T-cell (primary cell): ENCODE measurements at regions not wholly inside any gene's neighbourhood (a gene's known extent, or its start where the extent isn't known, plus 50 kb on each side); places are given as distances from the start of the nearest gene placed in this dataset.

Source experiments
- ATAC-seq, 4 experiments: fragments of 200-7000 bp in 3 of 4; fragments of 150-1000 bp in 1 of 4; cut with Tn5 transposase; replicated peaks in 1 of 4; 1 replicate in 3 of 4; 2 replicates in 1 of 4; pipeline ENCODE4 v1.10.0; 2021; ENCODE audit warnings: moderate library complexity in 3 of 4, mild to moderate bottlenecking in 2 of 4, moderate number of reproducible peaks in 1 of 4
- CTCF ChIA-PET, 2 donors: fragments of 300-600 bp; sonication (Branson Sonifier 250); formaldehyde crosslinking; loops; one replicate each; lab custom pipeline; 2022; ENCODE audit warnings: antibody characterized with exemption in 2 of 2; lab: Charles Lee
- POLR2A ChIA-PET, 2 donors: fragments of 300-600 bp; sonication (Branson Sonifier 250); formaldehyde crosslinking; loops; one replicate each; lab custom pipeline; 2022; ENCODE audit warnings: antibody characterized with exemption in 2 of 2; lab: Charles Lee
- DNase-seq, 35 experiments: peaks; one replicate each; pipeline versions ENCODE4 v3.0.0 to v3.0.0-alpha.2; 2013 to 2023
- H3K27ac ChIP-seq: one replicate; pipeline ENCODE4 v1.5.1; 2013; ENCODE audit warnings: low read length
- H3K27me3 ChIP-seq, 2 experiments: replicated peaks in 1 of 2; 1 replicate in 1 of 2; 2 replicates in 1 of 2; pipeline versions ENCODE4 v1.6.1 to v1.7.0; 2013; ENCODE audit warnings: low read length in 1 of 2, mixed read lengths in 1 of 2; ENCODE audit not compliant: control insufficient read depth in 2 of 2, insufficient read depth in 2 of 2; ENCODE audit errors: extremely low read depth in 1 of 2
- H3K36me3 ChIP-seq, 2 donors: 1 replicate in 1 of 2; 2 replicates in 1 of 2; pipeline versions ENCODE4 v1.6.1 to v1.7.0; 2013; ENCODE audit warnings: low read length in 1 of 2; ENCODE audit not compliant: control insufficient read depth in 2 of 2, insufficient read depth in 1 of 2; ENCODE audit errors: extremely low read depth in 1 of 2
- H3K4me1 ChIP-seq, 2 experiments: 1 replicate in 1 of 2; 2 replicates in 1 of 2; pipeline versions ENCODE4 v1.6.1 to v1.7.0; 2013; ENCODE audit warnings: low read length in 2 of 2, mixed read lengths in 1 of 2; ENCODE audit not compliant: insufficient read depth in 2 of 2, control insufficient read depth in 1 of 2; ENCODE audit errors: extremely low read depth in 1 of 2
- H3K4me3 ChIP-seq, 2 donors: 1 replicate in 1 of 2; 2 replicates in 1 of 2; pipeline versions ENCODE4 v1.5.1 to v1.7.0; 2013; ENCODE audit warnings: mild to moderate bottlenecking in 2 of 2, low read length in 1 of 2, moderate library complexity in 1 of 2; ENCODE audit not compliant: control insufficient read depth in 1 of 2; ENCODE audit errors: extremely low read depth in 1 of 2
- H3K9me3 ChIP-seq: 2 replicates; pipeline ENCODE4 v1.7.0; 2013
- H3K27ac Mint-ChIP-seq, 2 donors: one replicate each; pipeline ENCODE4 v1.8.0; 2020 to 2021; ENCODE audit warnings: mild to moderate bottlenecking in 2 of 2, mixed read lengths in 2 of 2
- H3K27me3 Mint-ChIP-seq, 2 donors: one replicate each; pipeline ENCODE4 v1.8.0; 2021 to 2022; ENCODE audit warnings: mixed read lengths in 2 of 2
- H3K36me3 Mint-ChIP-seq: one replicate; pipeline ENCODE4 v1.8.0; 2021; ENCODE audit warnings: mixed read lengths
- H3K4me1 Mint-ChIP-seq, 3 donors: one replicate each; pipeline ENCODE4 v1.8.0; 2020 to 2022; ENCODE audit warnings: mixed read lengths in 3 of 3, mild to moderate bottlenecking in 1 of 3
- H3K4me3 Mint-ChIP-seq, 3 donors: one replicate each; pipeline ENCODE4 v1.8.0; 2020 to 2022; ENCODE audit warnings: mild to moderate bottlenecking in 3 of 3, mixed read lengths in 3 of 3, moderate library complexity in 3 of 3
- H3K9me3 Mint-ChIP-seq, 3 donors: one replicate each; pipeline ENCODE4 v1.8.0; 2020 to 2022; ENCODE audit warnings: mixed read lengths in 3 of 3
- WGBS: methylation state at CpG from one replicate; pipeline ENCODE4 v1.1.5; 2013; ENCODE audit warnings: missing lambda C conversion rate; ENCODE audit not compliant: insufficient coverage; 5-methylcytosine and 5-hydroxymethylcytosine counted together

DNA sequence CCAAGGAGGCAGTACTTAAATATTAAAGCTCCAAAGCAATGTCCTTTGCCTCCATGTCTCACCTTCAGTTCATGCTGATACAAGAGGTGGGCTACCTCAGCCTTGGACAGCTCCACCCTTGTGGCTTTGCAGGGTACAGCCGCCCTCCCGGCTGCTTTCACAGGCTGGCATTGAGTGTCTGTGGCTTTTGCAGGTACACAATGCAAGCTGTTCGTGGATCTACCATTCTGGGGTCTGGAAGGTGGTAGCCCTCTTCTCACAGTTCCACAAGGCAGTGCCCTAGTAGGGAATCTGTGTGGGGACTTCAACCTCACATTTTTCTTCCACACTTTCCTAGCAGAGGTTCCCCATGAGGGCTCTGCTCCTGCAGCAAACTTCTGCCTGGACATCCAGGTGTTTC lies 324.8 kb downstream of the COL11A1 start:
- H3K27me3 ChIP-seq: no peaks in the 10 kb centered on the region
- POLR2A ChIA-PET: no interaction called here
- no peaks in the 10 kb centered on the region for H3K36me3 Mint-ChIP-seq
- H3K9me3 Mint-ChIP-seq: peaks cover 6 to 13% (median 10%) of the 10 kb centered on the region in 3 donors
- CTCF ChIA-PET: no interaction called here
- no peak for DNase-seq
- WGBS: 71% methylated on average over 2 of the region's 3 CpGs
- ATAC-seq: no peak
- H3K27ac Mint-ChIP-seq: no peak overlapping the region
- no peak overlapping the region for H3K27ac ChIP-seq
- H3K9me3 ChIP-seq: no peaks in the 10 kb centered on the region
- no peaks in the 10 kb centered on the region for H3K4me1 Mint-ChIP-seq
- H3K27me3 Mint-ChIP-seq: no peaks in the 10 kb centered on the region
- no peaks in the 10 kb centered on the region for H3K4me1 ChIP-seq
- H3K36me3 ChIP-seq: no peaks in the 10 kb centered on the region
- H3K4me3 ChIP-seq: no peak overlapping the region
- H3K4me3 Mint-ChIP-seq: no peak overlapping the region

GRCh38 chr1:102782144-102782543 lies 326.2 kb downstream of the COL11A1 start:
- H3K4me1 Mint-ChIP-seq: no peaks in the 10 kb centered on the region
- H3K27me3 Mint-ChIP-seq: no peaks in the 10 kb centered on the region
- no peaks in the 10 kb centered on the region for H3K36me3 ChIP-seq
- no peak for DNase-seq
- H3K27ac ChIP-seq: no peak overlapping the region
- no peak overlapping the region for H3K4me3 ChIP-seq
- no peak overlapping the region for H3K27ac Mint-ChIP-seq
- no peaks in the 10 kb centered on the region for H3K27me3 ChIP-seq
- H3K9me3 Mint-ChIP-seq: peaks cover 6 to 13% (median 10%) of the 10 kb centered on the region in 3 donors
- no peaks in the 10 kb centered on the region for H3K4me1 ChIP-seq
- POLR2A ChIA-PET: no interaction called here
- H3K36me3 Mint-ChIP-seq: no peaks in the 10 kb centered on the region
- ATAC-seq: no peak
- CTCF ChIA-PET: no interaction called here
- H3K9me3 ChIP-seq: no peaks in the 10 kb centered on the region
- no peak overlapping the region for H3K4me3 Mint-ChIP-seq

DNA sequence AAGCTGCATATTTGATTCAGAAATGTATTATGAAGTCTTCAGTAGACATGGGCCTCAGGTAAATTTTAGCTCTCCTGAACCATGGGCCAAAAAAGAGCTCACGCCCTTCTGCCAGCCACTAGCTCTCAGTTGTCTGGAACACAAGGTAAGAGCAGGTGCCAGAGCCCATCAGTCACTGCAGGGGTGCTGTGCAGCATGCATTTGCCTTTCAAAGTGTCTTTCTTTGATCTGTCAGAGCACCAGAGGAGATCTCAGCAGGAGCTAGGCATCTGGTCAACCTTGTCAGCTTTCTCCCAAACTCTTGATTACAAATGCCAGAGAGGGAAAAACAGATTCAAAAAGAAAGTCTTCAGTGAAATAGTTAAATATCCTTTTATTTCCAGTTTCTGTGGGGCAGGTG lies 332.3 kb downstream of the COL11A1 start:
- POLR2A ChIA-PET: no interaction called here
- H3K27ac Mint-ChIP-seq: no peak overlapping the region
- no peaks in the 10 kb centered on the region for H3K9me3 Mint-ChIP-seq
- Histone ChIP-seq H3K4me1 (no peaks in the 10 kb centered on the region), H3K4me3 (no peak overlapping the region), H3K27me3 (no peaks in the 10 kb centered on the region), H3K27ac (no peak overlapping the region), H3K36me3 (no peaks in the 10 kb centered on the region), H3K9me3 (no peaks in the 10 kb centered on the region)
- no peak for DNase-seq
- no peaks in the 10 kb centered on the region for H3K36me3 Mint-ChIP-seq
- no peak for ATAC-seq
- H3K4me1 Mint-ChIP-seq: peaks cover 0 to 3% (median 0%) of the 10 kb centered on the region in 3 donors
- H3K27me3 Mint-ChIP-seq: no peaks in the 10 kb centered on the region
- WGBS: 63% methylated on average over 1 of the region's 1 CpG
- CTCF ChIA-PET: no interaction called here
- no peak overlapping the region for H3K4me3 Mint-ChIP-seq

GRCh38 chr1:102772831-102773230 lies 335.5 kb downstream of the COL11A1 start:
- CTCF ChIA-PET: no interaction called here
- POLR2A ChIA-PET: no interaction called here
- Histone ChIP-seq H3K27me3 (no peaks in the 10 kb centered on the region), H3K9me3 (no peaks in the 10 kb centered on the region), H3K4me3 (no peak overlapping the region), H3K27ac (no peak overlapping the region), H3K4me1 (no peaks in the 10 kb centered on the region), H3K36me3 (no peaks in the 10 kb centered on the region)
- no peaks in the 10 kb centered on the region for H3K27me3 Mint-ChIP-seq
- 94% methylated on average over 3 of the region's 8 CpGs for WGBS
- no peak for DNase-seq
- H3K36me3 Mint-ChIP-seq: no peaks in the 10 kb centered on the region
- H3K4me1 Mint-ChIP-seq: peaks cover 0 to 3% (median 0%) of the 10 kb centered on the region in 3 donors
- no peak overlapping the region for H3K27ac Mint-ChIP-seq
- ATAC-seq: no peak
- no peak overlapping the region for H3K4me3 Mint-ChIP-seq
- no peaks in the 10 kb centered on the region for H3K9me3 Mint-ChIP-seq

DNA sequence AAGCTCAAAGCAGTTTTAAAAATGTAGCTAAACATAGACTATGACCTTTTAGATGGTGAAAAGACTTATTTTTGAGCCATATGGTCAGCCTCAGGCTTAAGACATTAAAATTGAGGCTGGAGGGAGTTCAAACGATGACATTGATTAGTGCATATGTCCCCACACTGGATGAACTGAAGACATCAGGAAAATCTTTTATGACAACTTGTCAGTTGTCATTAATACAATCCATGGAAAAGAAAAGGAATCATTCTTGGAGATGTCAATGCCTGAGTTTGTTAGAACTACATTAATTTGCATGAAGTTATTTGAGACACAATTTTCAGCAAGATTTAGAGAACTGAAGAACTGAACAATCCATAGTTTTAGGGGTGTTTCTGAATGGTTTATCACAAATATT lies 349.9 kb downstream of the COL11A1 start:
- Mint-ChIP-seq H3K27me3 (no peaks in the 10 kb centered on the region), H3K4me1 (no peaks in the 10 kb centered on the region), H3K4me3 (no peak overlapping the region), H3K36me3 (no peaks in the 10 kb centered on the region), H3K27ac (no peak overlapping the region), H3K9me3 (peaks cover 0 to 2% (median 0%) of the 10 kb centered on the region in 3 donors)
- Histone ChIP-seq H3K27ac (no peak overlapping the region), H3K36me3 (no peaks in the 10 kb centered on the region), H3K27me3 (no peaks in the 10 kb centered on the region), H3K4me3 (no peak overlapping the region), H3K9me3 (no peaks in the 10 kb centered on the region), H3K4me1 (no peaks in the 10 kb centered on the region)
- DNase-seq: no peak
- no peak for ATAC-seq
- WGBS: 60% methylated on average over 1 of the region's 1 CpG
- ChIA-PET POLR2A (no interaction called here), CTCF (no interaction called here)

- ChIA-PET POLR2A (no interaction called here), CTCF (no interaction called here)
- H3K4me3 Mint-ChIP-seq: no peak overlapping the region
- H3K27me3 Mint-ChIP-seq: no peaks in the 10 kb centered on the region
- H3K9me3 Mint-ChIP-seq: peaks cover 0 to 2% (median 0%) of the 10 kb centered on the region in 3 donors
- no peaks in the 10 kb centered on the region for H3K36me3 ChIP-seq
- H3K27me3 ChIP-seq: no peaks in the 10 kb centered on the region
- no peak for DNase-seq
- WGBS: no CpG with 5 or more reads among the region's 2 CpGs
- H3K27ac Mint-ChIP-seq: no peak overlapping the region
- no peak overlapping the region for H3K27ac ChIP-seq
- H3K36me3 Mint-ChIP-seq: no peaks in the 10 kb centered on the region
- no peaks in the 10 kb centered on the region for H3K9me3 ChIP-seq
- H3K4me3 ChIP-seq: no peak overlapping the region
- ATAC-seq: no peak
- no peaks in the 10 kb centered on the region for H3K4me1 Mint-ChIP-seq
- H3K4me1 ChIP-seq: no peaks in the 10 kb centered on the region
Measured at GRCh38 chr1:102757363-102757762, 351.0 kb downstream of the COL11A1 start.

GRCh38 chr1:102751111-102751510 lies 357.2 kb downstream of the COL11A1 start:
- POLR2A ChIA-PET: no interaction called here
- Histone ChIP-seq H3K36me3 (no peaks in the 10 kb centered on the region), H3K4me1 (no peaks in the 10 kb centered on the region), H3K27ac (no peak overlapping the region), H3K27me3 (no peaks in the 10 kb centered on the region), H3K9me3 (no peaks in the 10 kb centered on the region), H3K4me3 (no peak overlapping the region)
- CTCF ChIA-PET: no interaction called here
- DNase-seq (no peak), ATAC-seq (no peak)
- WGBS: no CpG with 5 or more reads among the region's 2 CpGs
- Mint-ChIP-seq H3K9me3 (peaks cover 0 to 2% (median 0%) of the 10 kb centered on the region in 3 donors), H3K27me3 (no peaks in the 10 kb centered on the region), H3K36me3 (no peaks in the 10 kb centered on the region), H3K27ac (no peak overlapping the region), H3K4me1 (no peaks in the 10 kb centered on the region), H3K4me3 (no peak overlapping the region)
